ENCODE measurements at regions not wholly inside any gene's neighbourhood (a gene's known extent, or its start where the extent isn't known, plus 50 kb on each side); places are given as distances from the start of the nearest gene placed in this dataset.

GRCh38 chr4:20486433-20486832 is 213.8 kb upstream of the PACRGL start:
- in situ Hi-C loops (cut with HindIII; ENCODE audit: low pct_ligation_motif_present, low pct_unique_long_range_greater_than_20kb, low sequenced_read_pairs): no loop called here
- DNase-seq: no peak

GRCh38 chr4:20487446-20487845 is 212.8 kb upstream of the PACRGL start:
- in situ Hi-C loops (cut with HindIII; ENCODE audit: low pct_ligation_motif_present, low pct_unique_long_range_greater_than_20kb, low sequenced_read_pairs): no loop called here
- no peak for DNase-seq

GRCh38 chr4:20487852-20488251 is 212.4 kb upstream of the PACRGL start:
- in situ Hi-C loops (cut with HindIII; ENCODE audit: low pct_ligation_motif_present, low pct_unique_long_range_greater_than_20kb, low sequenced_read_pairs): no loop called here

GRCh38 chr4:20490734-20491133 is 209.5 kb upstream of the PACRGL start:
- in situ Hi-C loops (cut with HindIII; ENCODE audit: low pct_ligation_motif_present, low pct_unique_long_range_greater_than_20kb, low sequenced_read_pairs): no loop called here
- no peak for DNase-seq

More at GRCh38 chr4:20487852-20488251, 212.4 kb upstream of the PACRGL start:
- no peak for DNase-seq

GRCh38 chr4:20493761-20494353 is 206.4 kb upstream of the PACRGL start:
- DNase-seq: no peak
- in situ Hi-C loops (cut with HindIII; ENCODE audit: low pct_ligation_motif_present, low pct_unique_long_range_greater_than_20kb, low sequenced_read_pairs): no loop called here

- in situ Hi-C loops (cut with HindIII; ENCODE audit: low pct_ligation_motif_present, low pct_unique_long_range_greater_than_20kb, low sequenced_read_pairs): no loop called here
Measured at GRCh38 chr4:20496068-20496467, 204.2 kb upstream of the PACRGL start.

GRCh38 chr4:20504146-20504545 is 196.1 kb upstream of the PACRGL start:
- in situ Hi-C loops (cut with HindIII; ENCODE audit: low pct_ligation_motif_present, low pct_unique_long_range_greater_than_20kb, low sequenced_read_pairs): no loop called here
- no peak for DNase-seq

More at GRCh38 chr4:20496068-20496467, 204.2 kb upstream of the PACRGL start:
- no peak for DNase-seq

- no peak for DNase-seq
- in situ Hi-C loops (cut with HindIII; ENCODE audit: low pct_ligation_motif_present, low pct_unique_long_range_greater_than_20kb, low sequenced_read_pairs): no loop called here
Measured at GRCh38 chr4:20505927-20506326, 194.3 kb upstream of the PACRGL start.

GRCh38 chr4:20506827-20507226 is 193.4 kb upstream of the PACRGL start:
- no peak for DNase-seq
- in situ Hi-C loops (cut with HindIII; ENCODE audit: low pct_ligation_motif_present, low pct_unique_long_range_greater_than_20kb, low sequenced_read_pairs): no loop called here

GRCh38 chr4:20509315-20509714 is 190.9 kb upstream of the PACRGL start:
- in situ Hi-C loops (cut with HindIII; ENCODE audit: low pct_ligation_motif_present, low pct_unique_long_range_greater_than_20kb, low sequenced_read_pairs): no loop called here
- no peak for DNase-seq

- DNase-seq: no peak
- in situ Hi-C loops (cut with HindIII; ENCODE audit: low pct_ligation_motif_present, low pct_unique_long_range_greater_than_20kb, low sequenced_read_pairs): no loop called here
Measured at GRCh38 chr4:20512033-20512792, 188.0 kb upstream of the PACRGL start.

GRCh38 chr4:20512985-20513384 is 187.3 kb upstream of the PACRGL start:
- in situ Hi-C loops (cut with HindIII; ENCODE audit: low pct_ligation_motif_present, low pct_unique_long_range_greater_than_20kb, low sequenced_read_pairs): no loop called here
- no peak for DNase-seq

GRCh38 chr4:20520901-20521300 is 179.4 kb upstream of the PACRGL start:
- in situ Hi-C loops (cut with HindIII; ENCODE audit: low pct_ligation_motif_present, low pct_unique_long_range_greater_than_20kb, low sequenced_read_pairs): no loop called here
- DNase-seq: peak; percentile 79

GRCh38 chr4:20528508-20528907 is 171.8 kb upstream of the PACRGL start:
- peak; percentile 44 for DNase-seq
- in situ Hi-C loops (cut with HindIII; ENCODE audit: low pct_ligation_motif_present, low pct_unique_long_range_greater_than_20kb, low sequenced_read_pairs): no loop called here

- DNase-seq: no peak
- in situ Hi-C loops (cut with HindIII; ENCODE audit: low pct_ligation_motif_present, low pct_unique_long_range_greater_than_20kb, low sequenced_read_pairs): no loop called here
Measured at GRCh38 chr4:20529691-20530090, 170.6 kb upstream of the PACRGL start.

GRCh38 chr4:20532116-20532790 is 168.0 kb upstream of the PACRGL start:
- no peak for DNase-seq
- in situ Hi-C loops (cut with HindIII; ENCODE audit: low pct_ligation_motif_present, low pct_unique_long_range_greater_than_20kb, low sequenced_read_pairs): no loop called here

- peak; percentile 22 for DNase-seq
- in situ Hi-C loops (cut with HindIII; ENCODE audit: low pct_ligation_motif_present, low pct_unique_long_range_greater_than_20kb, low sequenced_read_pairs): no loop called here
Measured at GRCh38 chr4:20532871-20533870, 167.1 kb upstream of the PACRGL start.

- DNase-seq: no peak
- in situ Hi-C loops (cut with HindIII; ENCODE audit: low pct_ligation_motif_present, low pct_unique_long_range_greater_than_20kb, low sequenced_read_pairs): no loop called here
Measured at GRCh38 chr4:20538905-20539304, 161.4 kb upstream of the PACRGL start.

GRCh38 chr4:20543131-20543530 is 157.1 kb upstream of the PACRGL start:
- in situ Hi-C loops (cut with HindIII; ENCODE audit: low pct_ligation_motif_present, low pct_unique_long_range_greater_than_20kb, low sequenced_read_pairs): no loop called here
- no peak for DNase-seq
